Renal pelvis (tissue), 1 donor: ENCODE measurements at regions not wholly inside any gene's neighbourhood (a gene's known extent, or its start where the extent isn't known, plus 50 kb on each side); places are given as distances from the start of the nearest gene placed in this dataset.

Experiments used
- DNase-seq: peaks from one replicate; pipeline ENCODE4 v3.0.0-alpha.2; 2013

DNA sequence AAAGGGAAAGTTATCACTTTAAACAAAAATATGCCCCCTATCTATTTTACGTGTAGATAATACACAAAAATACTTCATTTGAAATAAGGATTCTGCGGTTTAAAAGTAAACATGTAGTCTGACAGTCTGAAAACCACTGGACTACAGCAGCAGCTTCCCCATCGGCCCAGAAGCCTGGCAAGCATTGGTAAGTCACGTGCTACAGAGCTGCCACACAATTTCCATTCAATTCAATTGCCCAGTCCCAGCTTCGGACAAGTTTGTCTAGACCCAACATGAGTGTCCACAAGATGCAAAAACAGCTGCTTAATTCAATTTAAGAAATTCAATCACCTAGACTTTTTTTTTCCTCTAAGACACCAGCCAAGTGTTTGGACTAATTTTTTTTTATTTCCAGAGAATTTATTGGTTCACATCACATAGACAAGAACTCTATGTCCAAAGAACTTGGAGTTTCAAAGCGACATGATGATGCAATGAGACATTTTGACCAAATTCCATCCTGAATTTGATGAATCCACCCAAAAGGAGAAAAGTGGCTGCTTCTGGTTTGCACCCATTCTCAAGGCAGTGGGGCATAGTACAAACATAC lies 458.9 kb downstream of the COG6 start:
- DNase-seq: no peak

DNA sequence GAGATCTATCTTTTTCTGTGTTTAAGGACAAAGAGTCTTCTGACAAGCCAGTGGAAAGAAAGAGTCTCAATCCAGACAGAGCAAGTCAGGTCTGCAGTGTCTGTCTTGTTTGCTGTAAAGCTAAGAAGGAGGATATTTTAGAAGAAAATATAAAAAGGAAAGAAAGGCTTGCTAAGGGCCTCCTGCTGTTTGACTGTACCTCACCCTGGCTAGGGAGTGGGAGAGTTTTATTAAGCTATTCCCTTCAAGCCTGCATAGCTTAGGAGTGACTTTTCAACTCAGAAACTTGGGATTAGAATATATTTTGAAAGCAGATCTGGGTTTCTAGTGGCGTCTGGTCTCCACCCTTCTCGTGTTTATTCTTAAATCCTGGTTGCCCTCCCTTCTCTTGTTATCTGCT lies 460.0 kb downstream of the COG6 start:
- DNase-seq: no peak

DNA sequence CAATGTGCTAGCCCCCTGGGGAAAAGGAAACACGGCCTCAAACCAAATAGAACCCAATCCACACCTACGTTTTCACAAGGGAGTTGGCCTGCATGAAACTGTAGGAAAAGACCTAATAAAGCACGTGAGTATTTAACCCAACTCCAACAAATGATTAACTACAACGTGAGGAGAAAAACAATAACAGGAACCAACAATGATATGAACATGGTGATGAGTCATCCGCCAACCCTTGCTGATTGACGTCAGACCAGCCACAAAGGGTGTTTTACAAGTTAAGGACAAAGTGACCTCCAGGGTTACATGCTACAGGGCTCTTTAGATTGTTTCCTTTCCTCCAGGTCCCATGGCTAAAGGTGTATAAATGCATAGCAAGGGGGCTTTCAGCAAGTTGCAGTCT lies 460.5 kb downstream of the COG6 start:
- DNase-seq: no peak

DNA sequence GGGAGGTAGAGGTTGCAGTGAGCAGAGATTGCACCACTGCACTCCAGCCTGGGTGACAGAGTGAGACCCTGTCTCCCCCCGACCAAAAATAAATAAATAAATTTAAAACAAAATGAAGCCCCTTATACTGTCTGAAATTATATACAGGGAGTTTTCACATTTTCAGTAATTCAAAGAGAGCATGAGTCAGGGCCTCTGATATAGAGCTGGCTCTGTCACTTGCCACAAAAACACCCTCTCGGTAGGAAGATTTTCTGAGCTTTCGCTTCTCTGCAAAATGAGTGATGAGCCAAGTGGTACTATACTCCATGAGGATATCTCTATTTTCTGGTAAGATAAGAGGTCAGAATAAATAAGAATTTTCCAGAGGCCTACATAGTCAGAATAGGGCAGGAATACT lies 462.9 kb downstream of the COG6 start:
- no peak for DNase-seq

DNA sequence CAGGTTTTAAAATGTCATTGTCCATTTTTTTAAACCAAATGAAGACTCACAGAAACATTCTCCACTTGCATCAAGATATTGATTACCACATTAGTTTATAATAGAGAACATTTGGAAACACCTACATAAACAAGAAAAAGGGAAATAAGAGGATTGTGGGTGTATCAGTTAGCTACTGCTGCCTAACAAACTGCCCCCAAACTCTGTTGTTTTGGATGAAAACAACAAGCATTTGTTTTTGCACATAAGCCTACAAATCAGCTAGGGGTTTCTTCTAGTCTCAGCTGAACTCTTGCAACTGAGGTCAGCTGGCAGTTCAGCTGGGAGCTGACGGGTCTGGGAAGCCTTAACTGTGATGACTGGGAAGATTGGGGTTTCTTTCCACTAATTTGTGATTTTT lies 464.4 kb downstream of the COG6 start:
- no peak for DNase-seq

DNA sequence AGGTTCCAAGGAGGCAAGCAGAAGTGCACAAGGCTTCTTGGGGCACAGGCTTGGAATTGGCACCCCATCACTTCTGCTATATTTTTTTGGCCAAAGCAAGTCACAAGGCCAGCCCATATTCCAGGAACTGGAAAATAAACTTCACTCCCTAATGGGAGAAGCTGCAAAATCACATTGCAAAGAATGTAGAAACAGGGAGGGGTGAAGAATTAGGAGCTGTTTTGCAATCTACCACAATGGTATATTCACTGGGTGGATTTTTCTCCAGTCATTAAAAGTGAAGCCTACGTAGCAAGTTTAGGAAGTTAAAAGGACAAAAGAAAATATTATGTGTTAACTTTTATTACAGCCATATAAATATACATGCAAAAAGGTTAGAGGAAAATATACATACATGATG lies 464.8 kb downstream of the COG6 start:
- DNase-seq: no peak

DNA sequence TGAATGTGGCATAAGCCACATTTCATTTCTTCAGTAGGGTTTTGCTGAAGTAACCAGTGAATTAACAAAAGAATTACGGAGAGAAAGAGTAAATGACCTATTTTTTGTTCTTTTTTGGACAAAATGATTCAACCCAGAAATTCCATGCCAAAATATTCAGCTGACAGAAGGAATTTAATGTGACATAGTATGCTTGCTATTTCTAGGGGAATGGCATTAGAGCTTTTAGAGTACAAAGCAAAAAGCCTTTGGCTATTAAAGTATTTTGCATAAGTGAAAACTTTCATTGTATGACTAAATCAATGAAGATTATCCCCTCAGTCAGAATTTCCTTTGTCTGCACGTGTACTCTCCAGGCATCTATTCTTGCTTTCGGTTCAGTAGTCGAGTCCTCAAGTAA lies 465.3 kb downstream of the COG6 start:
- DNase-seq: no peak

DNA sequence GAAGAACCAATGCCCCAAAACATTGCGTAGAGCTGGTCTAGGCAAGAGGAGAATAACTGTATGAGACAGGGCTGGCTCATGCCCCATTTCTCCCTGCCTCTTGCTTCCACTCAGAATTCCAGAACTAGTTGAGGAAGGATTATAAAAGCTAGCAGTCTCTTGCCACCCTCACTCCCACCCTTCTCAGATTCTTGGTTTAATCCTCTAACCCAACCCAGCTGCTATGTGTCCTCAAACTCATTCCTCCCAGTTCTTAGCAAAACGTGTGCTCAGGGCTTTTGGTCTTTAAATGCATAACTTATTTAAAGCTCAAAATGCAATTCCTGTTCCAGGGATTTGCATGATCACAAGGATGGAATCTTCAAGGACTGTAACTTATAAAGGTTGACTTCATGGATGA lies 466.3 kb downstream of the COG6 start:
- DNase-seq: no peak

DNA sequence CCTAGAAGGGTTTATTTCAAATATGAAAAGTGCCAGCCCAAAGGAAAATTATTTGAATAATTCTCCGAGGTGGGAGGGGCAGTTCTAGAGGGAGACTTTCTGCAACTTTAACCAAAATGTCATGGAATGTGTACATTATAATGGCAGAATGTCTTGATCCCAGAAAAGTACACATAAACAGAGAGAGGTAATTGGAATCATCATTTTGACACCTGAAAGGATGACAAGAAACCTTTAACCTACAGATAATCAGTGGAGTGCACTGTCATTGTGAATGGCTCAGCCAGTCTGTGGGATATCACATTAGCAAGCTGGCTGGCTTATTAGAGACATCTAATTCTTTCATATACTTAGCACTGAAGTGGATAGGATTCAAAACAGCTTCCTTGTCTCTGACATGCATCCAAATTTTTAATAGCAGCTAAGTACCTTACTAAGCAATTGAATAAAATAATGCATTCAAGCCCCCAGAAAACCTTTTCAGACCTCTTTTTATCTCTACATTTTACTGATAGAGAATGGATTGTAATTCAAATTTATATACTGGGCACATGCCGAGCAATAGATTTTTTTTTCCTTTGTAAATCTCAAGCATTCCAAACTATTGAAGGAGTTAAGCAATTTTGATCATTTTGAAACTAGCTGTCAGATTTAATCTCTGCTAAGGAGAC lies 468.6 kb downstream of the COG6 start:
- no peak for DNase-seq

DNA sequence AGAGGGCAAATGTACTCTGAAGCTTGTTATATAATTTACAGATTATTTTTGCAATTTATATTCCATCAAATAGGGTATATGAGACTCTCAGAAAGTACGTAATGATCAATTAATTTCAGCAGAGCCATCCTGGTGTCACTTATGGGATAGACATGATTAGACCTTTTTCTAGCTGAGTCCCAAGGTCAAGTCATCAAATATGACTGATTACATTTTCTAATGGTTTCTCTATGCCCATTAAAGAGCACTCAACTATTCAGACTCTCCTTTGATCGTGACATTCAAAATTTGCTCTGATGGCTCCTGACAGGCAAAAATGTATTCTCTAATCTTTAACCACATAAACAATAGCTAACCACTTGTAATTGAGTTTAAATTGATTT lies 469.2 kb downstream of the COG6 start:
- no peak for DNase-seq

DNA sequence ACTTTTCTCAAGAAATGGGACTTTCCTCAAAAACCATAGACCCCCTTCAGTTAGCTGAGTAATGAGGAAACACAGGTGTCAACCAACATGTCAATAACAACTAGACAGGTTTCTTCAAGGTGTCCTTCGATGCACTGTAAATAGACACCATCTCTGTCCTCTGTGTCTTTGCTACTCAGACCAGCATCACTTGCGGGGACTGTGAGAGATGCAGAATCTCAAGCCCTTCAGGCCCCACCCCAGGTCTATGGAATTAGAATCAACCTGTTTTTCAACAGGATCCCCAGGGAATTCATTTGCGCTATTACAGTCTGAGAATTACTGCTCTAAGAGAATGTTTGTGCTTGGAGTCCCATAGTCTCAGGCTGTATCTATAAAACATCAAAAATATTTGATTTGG lies 469.9 kb downstream of the COG6 start:
- DNase-seq: no peak

DNA sequence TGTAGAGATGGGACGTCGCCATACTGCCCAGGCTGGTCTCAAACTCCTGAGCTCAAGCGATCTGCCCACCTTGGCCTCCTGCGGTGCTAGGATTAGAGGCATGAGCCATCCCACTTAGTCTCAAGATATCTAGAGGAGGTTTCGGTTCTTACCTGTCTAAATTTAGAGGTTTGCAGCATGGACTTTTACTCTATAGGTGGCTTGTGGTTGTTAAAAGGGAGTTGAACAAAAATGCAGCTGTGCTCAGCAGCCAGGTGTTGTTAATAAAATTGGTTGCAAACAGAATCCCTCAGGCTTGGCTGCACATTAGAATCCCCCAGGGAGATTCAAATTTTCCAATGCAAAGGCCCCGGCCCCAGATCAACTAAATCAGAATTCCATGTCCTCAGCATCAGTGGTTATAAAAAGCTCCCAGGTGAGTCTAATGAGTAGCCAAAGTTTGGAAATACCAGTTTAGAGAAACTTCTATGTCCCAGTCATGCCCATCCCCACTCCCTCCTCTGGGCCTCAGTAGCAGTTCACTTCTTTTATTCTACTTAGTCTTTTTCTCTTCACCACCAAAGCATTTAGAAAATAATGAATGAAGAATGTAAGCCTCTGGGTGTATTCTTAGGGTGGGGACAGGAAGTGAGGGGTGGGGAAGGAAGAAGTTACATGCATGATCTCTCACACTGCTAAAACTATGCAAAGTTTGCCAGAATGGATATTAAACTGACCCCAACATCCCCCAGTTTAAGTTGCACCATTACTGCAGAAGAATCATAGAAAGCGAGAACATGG lies 471.0 kb downstream of the COG6 start:
- no peak for DNase-seq

DNA sequence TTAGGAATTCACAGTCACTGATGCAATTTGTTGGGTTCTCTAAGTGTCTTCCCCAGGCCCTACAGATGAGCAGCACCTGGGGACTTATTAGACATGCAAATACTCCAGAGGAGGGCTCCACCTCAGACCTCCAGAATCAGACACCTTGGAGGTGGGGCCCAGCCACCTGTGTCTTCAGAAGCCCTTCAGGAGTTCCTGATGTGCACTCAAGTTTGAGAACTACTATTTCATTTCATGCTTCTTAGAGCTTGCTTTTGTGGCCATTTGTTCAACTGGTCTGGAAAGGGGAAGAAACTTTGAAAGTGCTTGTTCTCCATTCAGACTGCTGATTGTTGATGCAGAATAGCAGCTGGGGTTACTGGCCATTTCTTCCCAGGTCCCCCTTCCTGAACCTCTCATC lies 472.0 kb downstream of the COG6 start:
- no peak for DNase-seq

DNA sequence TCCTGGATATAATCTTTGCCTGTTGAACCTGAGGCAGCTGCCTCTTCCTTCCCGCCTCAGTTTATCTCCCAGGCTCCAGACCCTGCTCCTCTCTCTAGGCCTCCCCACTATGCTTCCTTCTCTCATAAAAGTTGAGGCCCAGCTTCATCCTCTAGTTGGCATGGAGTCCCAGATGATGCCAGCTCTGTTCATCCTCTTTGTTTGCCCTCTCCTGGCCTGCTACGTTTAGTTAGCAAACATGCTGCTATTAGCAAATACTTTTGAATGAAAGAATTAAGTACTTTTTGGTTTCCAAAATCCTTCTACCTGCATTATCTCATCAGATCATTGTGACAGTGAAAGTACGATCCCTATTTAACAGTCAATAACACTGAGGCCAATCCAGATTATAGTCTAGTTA lies 472.5 kb downstream of the COG6 start:
- no peak for DNase-seq

DNA sequence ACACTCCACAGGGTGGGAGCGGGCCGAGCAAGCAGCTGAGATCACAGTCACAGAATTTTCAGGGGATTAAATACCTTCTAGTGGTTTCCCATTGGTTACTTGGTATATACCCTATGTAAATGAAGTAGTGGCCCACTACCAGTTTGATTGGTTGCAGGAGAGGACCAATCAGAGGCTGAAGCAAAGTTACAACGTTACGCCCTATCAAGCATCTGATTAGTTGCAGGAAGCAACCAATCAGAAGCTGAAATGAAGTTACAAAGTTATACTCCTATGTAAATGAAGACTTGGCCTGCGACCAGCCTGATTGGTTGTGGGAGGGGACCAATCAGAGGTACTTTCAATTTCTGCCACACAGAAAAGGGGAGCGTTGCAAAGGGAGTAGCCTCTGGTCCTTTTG lies 474.0 kb downstream of the COG6 start:
- no peak for DNase-seq

DNA sequence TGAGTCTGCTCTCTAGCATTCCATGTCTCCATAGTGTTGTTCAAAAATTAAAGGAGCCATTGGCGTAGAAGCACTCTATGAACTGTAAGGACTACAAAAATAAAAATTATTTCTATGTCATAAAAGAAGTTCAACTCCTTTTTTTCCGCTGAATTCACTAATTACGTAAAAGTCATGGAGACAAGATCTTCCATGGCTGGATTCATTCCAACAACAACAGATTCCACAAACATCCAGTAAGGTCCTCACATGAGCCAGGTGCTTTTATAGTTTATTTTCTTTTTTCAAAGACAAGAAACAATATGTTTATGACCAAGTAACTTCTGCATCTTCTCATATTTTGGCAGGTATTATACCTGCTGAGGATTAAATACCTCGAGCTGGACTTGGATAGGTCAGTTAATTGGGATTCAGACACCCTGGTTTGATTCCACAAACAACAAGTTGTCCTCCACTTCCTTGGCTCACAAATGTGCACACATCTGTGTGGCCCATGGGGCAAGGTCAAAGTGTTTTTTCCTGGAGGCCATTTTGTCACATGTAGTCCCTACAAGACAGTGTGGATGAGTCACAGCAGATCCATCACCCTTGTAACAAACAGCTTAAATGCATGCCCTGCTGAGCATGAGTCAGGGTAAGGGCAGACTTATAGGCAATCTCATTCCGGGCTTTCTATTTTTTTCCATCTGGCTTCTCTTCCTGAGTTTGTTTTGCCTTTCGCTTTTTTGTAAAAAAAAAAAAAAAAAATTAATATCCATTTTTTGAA lies 475.6 kb downstream of the COG6 start:
- DNase-seq: no peak

DNA sequence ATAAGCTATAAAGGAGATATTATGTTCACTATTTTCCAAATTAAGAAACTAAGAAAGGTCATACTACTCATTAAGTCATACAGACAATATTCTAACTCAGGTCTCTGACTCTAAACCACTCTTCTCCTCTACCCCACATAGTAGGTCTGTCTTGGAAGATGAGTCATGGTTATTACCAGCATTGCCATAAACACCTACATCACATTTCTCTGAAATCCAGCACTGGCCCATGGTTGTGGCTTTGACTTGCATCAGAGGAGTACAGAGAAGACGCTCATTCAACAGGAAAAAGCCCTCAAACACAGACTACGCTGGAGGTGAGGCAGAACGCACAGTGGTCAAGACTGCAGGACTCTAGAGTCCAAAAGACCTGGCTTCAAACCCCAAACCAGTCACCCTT lies 476.8 kb downstream of the COG6 start:
- DNase-seq: no peak

DNA sequence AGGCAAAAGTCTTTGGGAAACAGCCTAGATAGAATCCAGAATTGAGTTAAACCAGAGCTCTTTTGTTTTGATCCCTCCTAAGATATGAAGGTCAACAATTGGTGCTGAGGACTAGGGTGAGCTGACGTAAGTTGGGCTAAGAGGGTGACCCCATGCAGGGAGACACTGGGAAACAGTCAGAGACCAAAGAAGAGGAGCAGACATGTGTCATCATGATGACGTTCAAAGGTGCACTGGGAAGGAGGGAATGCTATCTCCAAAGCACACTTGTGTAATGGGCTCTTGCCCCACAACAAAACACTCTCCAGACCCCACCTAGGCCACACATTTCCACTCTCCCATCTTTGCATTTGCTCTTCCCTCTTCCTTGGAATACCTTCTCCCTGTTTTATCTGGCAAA lies 481.4 kb downstream of the COG6 start:
- no peak for DNase-seq

DNA sequence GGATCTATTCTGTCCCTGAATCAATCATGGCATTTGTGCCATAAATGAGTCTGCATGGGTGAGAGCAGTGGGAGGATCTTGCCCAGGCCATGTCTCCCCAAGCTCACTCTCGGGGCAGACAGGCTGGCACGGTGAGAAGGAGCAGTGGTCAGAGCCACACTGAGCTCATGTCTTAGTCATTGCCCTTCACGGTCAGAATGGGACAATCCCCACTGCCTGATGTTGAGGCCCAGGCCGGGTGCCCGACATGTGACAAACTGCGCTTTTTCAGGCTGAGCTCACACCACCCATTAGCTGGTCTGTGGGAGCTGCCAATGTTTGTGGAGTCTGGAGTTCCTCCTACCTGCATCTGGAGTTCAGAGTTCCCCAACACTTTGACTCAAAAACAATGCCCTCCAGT lies 481.9 kb downstream of the COG6 start:
- no peak for DNase-seq

DNA sequence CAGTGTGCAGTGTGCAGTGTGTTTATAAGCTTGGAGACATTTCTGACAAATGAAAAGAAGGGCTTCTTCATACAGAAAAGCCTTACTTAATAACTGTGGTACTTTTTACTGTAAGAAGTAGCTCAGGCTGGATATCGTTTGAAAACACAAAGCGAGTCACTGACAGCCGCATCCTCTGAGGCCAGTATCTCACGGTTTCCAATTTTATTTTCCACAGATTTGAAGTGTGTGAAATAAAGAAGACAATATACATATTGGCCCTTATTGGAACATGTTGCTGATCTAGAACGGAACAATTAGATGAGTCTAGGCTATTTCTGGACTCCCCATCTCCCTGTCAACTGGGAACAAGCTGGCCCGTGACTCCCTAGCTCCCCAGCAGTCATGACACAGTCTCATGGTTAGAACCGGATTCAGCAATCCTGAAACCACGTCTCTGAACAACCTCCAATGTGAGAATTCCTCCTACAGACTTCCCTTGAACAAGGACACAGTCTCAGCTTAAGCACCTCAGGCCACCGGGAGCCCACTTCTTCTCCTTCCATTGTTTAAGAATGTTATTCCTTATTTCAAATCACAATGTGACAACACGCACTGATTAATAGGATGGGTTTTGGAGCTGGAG lies 484.5 kb downstream of the COG6 start:
- no peak for DNase-seq

DNA sequence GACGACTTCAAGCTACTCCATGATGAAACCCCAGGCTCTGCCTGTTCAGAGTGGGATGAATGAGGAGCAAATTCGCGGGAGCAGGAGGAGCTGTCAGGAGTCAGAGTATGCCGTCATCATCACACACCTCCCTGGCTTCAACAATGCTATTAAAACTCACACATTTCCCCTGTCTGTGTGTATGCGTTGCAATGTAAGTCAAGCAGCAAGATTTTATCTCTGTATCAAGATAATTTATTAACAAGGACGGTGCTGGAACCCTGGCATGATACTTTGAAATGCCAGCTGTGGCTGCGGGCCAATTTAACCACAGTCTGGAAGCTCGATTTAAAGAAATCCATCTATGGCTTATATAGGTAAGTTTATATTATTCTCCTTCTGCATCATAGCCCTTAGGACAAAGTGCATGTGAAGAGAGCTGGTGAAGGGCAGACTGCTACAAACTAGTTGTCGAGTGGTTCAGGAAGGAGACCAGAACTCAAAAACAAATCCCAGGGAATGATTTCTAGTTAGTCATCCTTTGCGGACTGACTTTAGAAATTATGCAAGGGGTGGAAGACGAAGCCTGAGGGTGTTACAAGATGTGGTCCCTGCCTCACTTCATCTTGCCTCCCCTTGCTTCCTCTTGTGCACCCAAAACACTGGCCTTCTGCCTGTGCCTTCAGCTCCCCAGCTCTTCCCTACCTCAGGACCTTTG lies 486.5 kb downstream of the COG6 start:
- no peak for DNase-seq

DNA sequence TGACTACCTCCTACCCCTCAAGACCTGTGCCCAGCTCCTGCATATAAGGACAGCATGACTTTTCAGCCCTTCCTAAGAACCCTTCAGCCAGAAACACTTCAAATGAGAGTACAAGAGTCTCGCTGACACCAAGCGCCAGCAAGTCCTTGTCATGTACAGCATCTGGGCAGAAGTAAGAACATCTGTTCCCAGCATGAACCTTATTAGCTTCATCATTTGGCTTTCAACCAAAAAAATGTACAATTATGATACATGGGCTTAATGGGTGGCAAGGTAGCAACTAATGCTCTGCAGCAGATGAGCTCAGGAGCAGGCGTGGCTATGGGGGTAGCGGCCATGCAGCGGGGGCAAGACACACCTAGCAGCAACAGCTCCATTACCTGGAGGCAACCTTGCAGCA lies 487.6 kb downstream of the COG6 start:
- DNase-seq: no peak
